BLaER1 treated with 17β-estradiol and CSF1 and Interleukin-3, amounts not matched to agents 10 nM and 100 nM (cell line): ENCODE measurements at regions not wholly inside any gene's neighbourhood (a gene's known extent, or its start where the extent isn't known, plus 50 kb on each side); places are given as distances from the start of the nearest gene placed in this dataset.
A peak's percentile ranks its signal among the peaks of the same experiment; 100 is the strongest.

ENCODE experiments used
- H3K27ac ChIP-seq, 11 experiments: shearing (Covaris generic); formaldehyde crosslinking; 2 replicates each; pipeline ENCODE4 v1.8.1; 2022
- H3K27me3 ChIP-seq, 11 experiments: shearing (Covaris generic); formaldehyde crosslinking; 2 replicates each; pipeline ENCODE4 v1.8.1; 2022
- H3K36me3 ChIP-seq, 11 experiments: shearing (Covaris generic); formaldehyde crosslinking; 2 replicates each; pipeline ENCODE4 v1.8.1; 2022
- H3K4me1 ChIP-seq, 10 experiments: shearing (Covaris generic); formaldehyde crosslinking; 2 replicates each; pipeline ENCODE4 v1.8.1; 2022
- H3K4me2 ChIP-seq, 11 experiments: shearing (Covaris generic); formaldehyde crosslinking; 2 replicates each; pipeline ENCODE4 v1.8.1; 2022
- H3K4me3 ChIP-seq, 10 experiments: shearing (Covaris generic); formaldehyde crosslinking; 2 replicates each; pipeline ENCODE4 v1.8.1; 2022
- H3K9ac ChIP-seq, 11 experiments: shearing (Covaris generic); formaldehyde crosslinking; 2 replicates each; pipeline ENCODE4 v1.8.1; 2022
- H3K9me3 ChIP-seq, 11 experiments: shearing (Covaris generic); formaldehyde crosslinking; replicated peaks in 1 of 11; 2 replicates each; pipeline ENCODE4 v1.8.1; 2022
- H4K20me1 ChIP-seq, 11 experiments: shearing (Covaris generic); formaldehyde crosslinking; 2 replicates each; pipeline ENCODE4 v1.8.1; 2022
- Cebpa-rat ChIP-seq, 11 experiments: shearing (Covaris generic); IDR thresholded peaks; 2 replicates each; pipeline ENCODE4 v1.8.1; 2022

DNA sequence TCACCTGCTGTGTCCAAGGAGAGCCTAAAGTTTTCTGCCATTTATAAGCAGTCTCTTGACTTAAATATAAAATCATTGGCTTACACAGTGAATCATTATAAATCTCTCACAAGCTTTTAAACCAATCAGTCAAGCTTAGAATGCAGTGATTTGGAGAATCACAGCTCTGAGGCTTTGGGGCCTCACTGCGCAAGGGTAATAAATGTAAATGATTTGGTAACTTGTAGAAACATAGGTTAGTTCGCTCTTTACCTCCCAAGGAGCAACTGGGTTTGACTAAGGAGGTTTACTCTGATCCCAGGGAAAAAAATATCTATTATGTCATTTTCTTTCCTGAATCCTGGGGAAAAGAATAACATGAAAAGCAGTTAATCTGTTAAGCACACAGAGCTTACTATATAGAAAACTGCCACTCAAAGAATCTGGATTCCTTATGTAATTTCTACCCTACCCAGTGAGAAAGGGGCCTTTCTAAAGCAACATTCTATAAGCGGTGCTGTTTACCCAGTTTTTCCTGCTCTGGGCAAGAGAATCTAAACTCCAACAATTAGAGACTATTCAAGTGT lies 128.2 kb downstream of the MZT1 start:
- no peaks in the 10 kb centered on the region for H3K27me3 ChIP-seq
- no peaks in the 10 kb centered on the region for H4K20me1 ChIP-seq
- no peak overlapping the region for H3K9ac ChIP-seq
- H3K4me3 ChIP-seq: no peak overlapping the region
- no peaks in the 10 kb centered on the region for H3K4me1 ChIP-seq
- H3K36me3 ChIP-seq: no peaks in the 10 kb centered on the region
- TF ChIP-seq Cebpa-rat (IDR thresholded peaks at IDR 0.05): no peak
- H3K4me2 ChIP-seq: no peak overlapping the region
- no peaks in the 10 kb centered on the region; a peak in 1 of 22 replicates for H3K9me3 ChIP-seq
- H3K27ac ChIP-seq: no peak overlapping the region

DNA sequence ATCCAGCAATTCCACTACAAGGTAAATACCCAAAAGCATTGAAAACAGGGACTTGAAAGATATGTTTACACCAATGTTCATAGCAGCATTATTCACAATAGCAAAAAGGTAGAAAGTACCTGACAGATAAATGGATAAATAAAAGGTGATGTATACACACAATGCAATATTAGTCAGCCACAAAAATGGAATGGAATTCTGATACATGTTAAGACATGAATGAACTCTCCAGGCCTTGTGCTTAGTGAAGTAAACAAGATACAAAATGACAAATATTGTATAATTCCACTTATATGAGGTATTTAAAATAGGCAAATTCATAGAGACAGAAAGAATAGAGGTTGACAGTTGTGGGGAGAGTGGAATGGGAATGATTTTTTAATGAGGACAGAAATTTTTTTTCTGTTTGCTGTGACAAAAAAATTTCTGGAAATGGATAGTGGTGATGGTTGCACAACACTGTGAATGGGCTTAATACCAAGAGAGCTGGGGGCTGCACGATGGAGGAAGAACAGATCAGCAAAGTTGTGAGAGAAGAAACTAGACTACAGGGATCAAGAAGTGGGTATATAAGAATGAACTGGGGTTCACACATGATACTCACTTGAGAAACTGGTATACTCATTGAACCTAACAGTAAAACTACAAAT lies 137.2 kb downstream of the MZT1 start:
- Histone ChIP-seq H3K4me3 (no peak overlapping the region), H3K27me3 (no peaks in the 10 kb centered on the region), H3K4me1 (no peaks in the 10 kb centered on the region), H3K9me3 (no peaks in the 10 kb centered on the region), H3K9ac (no peak overlapping the region), H3K27ac (no peak overlapping the region), H3K4me2 (no peak overlapping the region), H4K20me1 (no peaks in the 10 kb centered on the region), H3K36me3 (no peaks in the 10 kb centered on the region)
- TF ChIP-seq Cebpa-rat (IDR thresholded peaks at IDR 0.05): no peak

- Histone ChIP-seq H3K4me3 (no peak overlapping the region), H3K4me2 (no peak overlapping the region), H3K27ac (no peak overlapping the region), H3K9me3 (no peaks in the 10 kb centered on the region), H3K9ac (no peak overlapping the region), H3K36me3 (no peaks in the 10 kb centered on the region), H3K4me1 (no peaks in the 10 kb centered on the region), H3K27me3 (no peaks in the 10 kb centered on the region), H4K20me1 (no peaks in the 10 kb centered on the region)
- no peak for TF ChIP-seq Cebpa-rat (IDR thresholded peaks at IDR 0.05)
Observed at GRCh38 chr13:72586518-72586917, 140.9 kb downstream of the MZT1 start.

DNA sequence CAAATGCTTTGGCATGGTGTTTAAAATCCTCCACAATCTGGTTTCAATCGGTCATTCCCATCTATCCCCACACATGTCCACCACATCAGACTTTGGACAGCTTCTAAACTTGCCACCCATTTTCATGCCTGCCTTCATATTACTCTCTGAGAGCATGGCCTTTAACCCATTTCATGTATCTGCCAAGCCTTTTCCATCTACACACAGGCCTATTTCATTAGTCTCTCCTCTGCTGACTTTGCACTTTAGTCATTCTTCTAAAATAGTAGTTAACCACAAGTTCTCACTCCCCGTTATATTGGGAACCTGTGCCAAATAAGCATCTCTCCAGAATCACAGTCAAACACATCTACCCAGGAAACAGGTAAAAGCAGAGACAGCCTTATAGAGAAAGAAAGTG lies 142.2 kb downstream of the MZT1 start:
- Histone ChIP-seq H3K9ac (no peak overlapping the region), H3K9me3 (no peaks in the 10 kb centered on the region), H3K27ac (no peak overlapping the region), H3K4me1 (no peaks in the 10 kb centered on the region), H3K4me2 (no peak overlapping the region), H3K4me3 (no peak overlapping the region), H3K27me3 (no peaks in the 10 kb centered on the region), H3K36me3 (no peaks in the 10 kb centered on the region), H4K20me1 (no peaks in the 10 kb centered on the region)
- TF ChIP-seq Cebpa-rat (IDR thresholded peaks at IDR 0.05): no peak

DNA sequence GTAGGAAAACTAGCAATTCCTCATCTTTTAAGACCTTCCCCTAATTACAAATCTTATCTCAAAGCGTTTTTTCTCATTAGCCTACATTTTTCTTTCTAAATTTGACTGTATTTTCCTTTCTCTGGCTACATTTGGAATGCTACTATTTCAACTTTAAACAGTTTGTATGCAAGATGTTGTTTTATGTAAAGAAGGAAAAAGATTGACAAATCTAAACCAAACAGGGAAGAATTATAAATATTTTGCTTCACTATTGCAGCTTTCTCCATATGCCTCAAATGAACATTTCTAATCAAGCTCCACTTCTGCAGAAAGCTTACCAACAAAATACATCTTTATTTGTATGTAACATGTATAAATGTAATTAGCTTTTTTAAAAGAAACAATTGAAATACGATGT lies 156.2 kb downstream of the MZT1 start:
- no peak for TF ChIP-seq Cebpa-rat (IDR thresholded peaks at IDR 0.05)
- Histone ChIP-seq H3K27me3 (no peaks in the 10 kb centered on the region), H3K27ac (no peak overlapping the region)

GRCh38 chr13:72570019-72570418 lies 157.4 kb downstream of the MZT1 start:
- TF ChIP-seq Cebpa-rat (IDR thresholded peaks at IDR 0.05): no peak
- peaks cover 0 to 19% (median 0%) of the 10 kb centered on the region in 11 experiments; a peak in 4 of 22 replicates for H3K9me3 ChIP-seq
- no peaks in the 10 kb centered on the region for H4K20me1 ChIP-seq
- no peaks in the 10 kb centered on the region for H3K36me3 ChIP-seq
- H3K4me1 ChIP-seq: peaks cover 0 to 14% (median 0%) of the 10 kb centered on the region in 10 experiments; a peak in 7 of 20 replicates
- no peaks in the 10 kb centered on the region for H3K27me3 ChIP-seq
- H3K9ac ChIP-seq: no peak overlapping the region
- no peak overlapping the region for H3K4me3 ChIP-seq
- peak overlapping the region in 4 of 11 experiments; percentile 17 to 37 (median 24); a peak in 4 of 22 replicates for H3K4me2 ChIP-seq
- H3K27ac ChIP-seq: no peak overlapping the region

More for the DNA sequence above, 156.2 kb downstream of the MZT1 start:
- peaks cover 0 to 31% (median 7%) of the 10 kb centered on the region in 11 experiments; a peak in 13 of 22 replicates for H3K9me3 ChIP-seq
- no peak overlapping the region for H3K9ac ChIP-seq
- H3K36me3 ChIP-seq: no peaks in the 10 kb centered on the region
- no peak overlapping the region for H3K4me2 ChIP-seq
- H3K4me1 ChIP-seq: peaks cover 0 to 14% (median 0%) of the 10 kb centered on the region in 10 experiments; a peak in 7 of 20 replicates
- no peak overlapping the region for H3K4me3 ChIP-seq
- H4K20me1 ChIP-seq: no peaks in the 10 kb centered on the region

- no peak overlapping the region for H3K4me3 ChIP-seq
- no peaks in the 10 kb centered on the region for H3K36me3 ChIP-seq
- H3K9me3 ChIP-seq: no peaks in the 10 kb centered on the region
- H3K4me2 ChIP-seq: no peak overlapping the region
- H4K20me1 ChIP-seq: no peaks in the 10 kb centered on the region
- no peaks in the 10 kb centered on the region for H3K27me3 ChIP-seq
- H3K27ac ChIP-seq: no peak overlapping the region
- H3K4me1 ChIP-seq: peaks cover 0 to 14% (median 0%) of the 10 kb centered on the region in 10 experiments; a peak in 7 of 20 replicates
- no peak for TF ChIP-seq Cebpa-rat (IDR thresholded peaks at IDR 0.05)
- no peak overlapping the region for H3K9ac ChIP-seq
Observed at GRCh38 chr13:72567566-72567965, 159.9 kb downstream of the MZT1 start.

GRCh38 chr13:72566526-72566925 lies 160.9 kb downstream of the MZT1 start:
- no peak overlapping the region for H3K4me2 ChIP-seq

DNA sequence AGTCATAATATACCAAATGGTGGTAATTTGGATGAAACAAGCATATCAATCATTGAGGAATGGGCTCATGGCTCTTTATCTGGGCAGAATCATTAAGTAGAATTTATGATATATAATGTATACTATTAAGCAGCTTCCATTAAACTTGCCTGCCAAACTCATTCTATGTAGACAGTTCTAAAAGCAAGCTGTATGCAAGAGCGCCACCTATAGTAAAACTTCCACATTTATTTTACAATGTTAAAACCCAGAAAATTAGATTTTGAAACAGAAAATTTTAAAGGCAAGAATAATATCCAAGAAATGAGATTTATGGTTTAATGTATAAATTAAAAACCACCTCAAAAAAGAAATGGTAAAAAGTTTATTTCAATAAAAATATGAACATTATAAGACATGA lies 161.5 kb downstream of the MZT1 start:
- no peak overlapping the region for H3K27ac ChIP-seq
- no peak overlapping the region for H3K4me2 ChIP-seq
- H4K20me1 ChIP-seq: no peaks in the 10 kb centered on the region
- no peaks in the 10 kb centered on the region for H3K27me3 ChIP-seq
- no peak overlapping the region for H3K4me3 ChIP-seq
- no peaks in the 10 kb centered on the region for H3K36me3 ChIP-seq
- no peak overlapping the region for H3K9ac ChIP-seq
- no peak for TF ChIP-seq Cebpa-rat (IDR thresholded peaks at IDR 0.05)
- H3K9me3 ChIP-seq: no peaks in the 10 kb centered on the region
- peaks cover 0 to 14% (median 0%) of the 10 kb centered on the region in 10 experiments; a peak in 7 of 20 replicates for H3K4me1 ChIP-seq

More at GRCh38 chr13:72566526-72566925, 160.9 kb downstream of the MZT1 start:
- no peaks in the 10 kb centered on the region for H3K9me3 ChIP-seq
- TF ChIP-seq Cebpa-rat (IDR thresholded peaks at IDR 0.05): no peak
- H3K27ac ChIP-seq: no peak overlapping the region
- H3K36me3 ChIP-seq: no peaks in the 10 kb centered on the region
- H3K27me3 ChIP-seq: no peaks in the 10 kb centered on the region
- H3K9ac ChIP-seq: no peak overlapping the region
- peaks cover 0 to 14% (median 0%) of the 10 kb centered on the region in 10 experiments; a peak in 7 of 20 replicates for H3K4me1 ChIP-seq
- no peaks in the 10 kb centered on the region for H4K20me1 ChIP-seq
- no peak overlapping the region for H3K4me3 ChIP-seq

DNA sequence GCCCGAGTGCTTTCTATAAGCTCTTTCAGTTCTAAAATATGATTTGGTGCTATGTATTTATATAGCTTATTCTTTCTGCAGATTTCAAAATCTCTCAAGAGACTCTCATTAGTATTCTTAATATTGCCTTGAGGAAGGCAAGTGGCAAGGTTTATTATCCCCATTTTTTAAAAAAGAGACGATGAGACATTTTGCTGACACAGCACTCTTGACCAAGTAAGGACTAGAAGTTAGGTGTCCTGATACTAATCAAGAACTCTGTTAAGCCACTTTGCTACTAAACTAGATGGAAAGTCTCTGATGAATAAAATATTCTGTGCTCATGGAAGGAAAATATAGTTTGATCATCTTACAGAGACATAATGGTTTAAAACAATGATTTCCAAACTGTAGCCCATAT lies 164.7 kb downstream of the MZT1 start:
- Histone ChIP-seq H3K27me3 (no peaks in the 10 kb centered on the region), H3K36me3 (no peaks in the 10 kb centered on the region), H3K4me3 (no peak overlapping the region), H3K4me2 (no peak overlapping the region), H3K4me1 (no peaks in the 10 kb centered on the region), H3K9ac (no peak overlapping the region), H3K27ac (no peak overlapping the region), H4K20me1 (no peaks in the 10 kb centered on the region), H3K9me3 (no peaks in the 10 kb centered on the region)
- no peak for TF ChIP-seq Cebpa-rat (IDR thresholded peaks at IDR 0.05)
